K562 (cell line): ENCODE measurements at regions not wholly inside any gene's neighbourhood (a gene's known extent, or its start where the extent isn't known, plus 50 kb on each side); places are given as distances from the start of the nearest gene placed in this dataset.

Experiments
- ATAC-seq: fragments of 200-7000 bp; cut with Tn5 transposase; 3 replicates; pipeline ENCODE4 v1.9.1; 2020; ENCODE audit warnings: moderate library complexity
- BruUV-seq: library from RNA; stranded (reverse); fragments of 400-500 nt; replicated peaks from 2 replicates; lab custom pipeline; 2021; lab: Mats Ljungman, UMichigan
- CTCF ChIA-PET: fragments of 300-600 bp; formaldehyde crosslinking; extraction: SDS; loops from one replicate; lab custom pipeline; 2021; ENCODE audit warnings: low intra/inter-chr PET ratio; lab: Yijun Ruan, JAX
- POLR2A ChIA-PET: fragments of 300-600, 350-650 bp; sonication (Branson Sonifier 250); formaldehyde crosslinking; extraction: SDS; loops from one replicate; lab custom pipeline; 2021; ENCODE audit warnings: antibody characterized with exemption, inconsistent platforms; lab: Yijun Ruan, JAX
- DNase-seq, 4 experiments: peaks; one replicate each; pipeline versions ENCODE4 v3.0.0 to v3.0.0-alpha.2; 2011 to 2018; ENCODE audit warnings: low spot score in 3 of 4, mixed read lengths in 3 of 4; ENCODE audit errors: extremely low read depth in 1 of 4
- FAIRE-seq: peaks from 2 replicates; lab custom pipeline; 2011; peaks lifted over from hg19 to GRCh38; lab: Jason Lieb, UNC
- H2AFZ ChIP-seq: 2 replicates; pipeline ENCODE4 v1.6.0; 2011; ENCODE audit warnings: low read depth, low read length, control low read depth, inconsistent platforms
- H3K27ac ChIP-seq: fragments of 200-600 bp; 3 replicates; pipeline ENCODE4 v1.8.0; 2011; ENCODE audit warnings: low read depth, mild to moderate bottlenecking, control low read depth, inconsistent platforms, low read length, moderate library complexity, mixed read lengths; ENCODE audit errors: extremely low read depth
- H3K27me3 ChIP-seq, 2 experiments: fragments of 300-600 bp in 1 of 2; 2 replicates in 1 of 2; 3 replicates in 1 of 2; pipeline versions ENCODE4 v1.6.0 to v1.8.0; 2011; ENCODE audit warnings: inconsistent platforms in 2 of 2, low read length in 2 of 2, mild to moderate bottlenecking in 1 of 2, mixed read lengths in 1 of 2, moderate library complexity in 1 of 2; ENCODE audit not compliant: control insufficient read depth in 2 of 2, insufficient read depth in 2 of 2
- H3K36me3 ChIP-seq: fragments of 300-600 bp; 3 replicates; pipeline ENCODE4 v1.8.0; 2011; ENCODE audit warnings: mild to moderate bottlenecking, low read length, inconsistent platforms; ENCODE audit not compliant: control insufficient read depth, insufficient read depth
- H3K4me1 ChIP-seq, 2 experiments: fragments of 200-600 bp in 1 of 2; replicated peaks in 1 of 2; 2 replicates in 1 of 2; 3 replicates in 1 of 2; pipeline versions ENCODE4 v1.5.1 to v1.8.0; 2011; ENCODE audit warnings: inconsistent platforms in 2 of 2, low read length in 2 of 2, mild to moderate bottlenecking in 1 of 2, mixed read lengths in 1 of 2, moderate library complexity in 1 of 2; ENCODE audit not compliant: control insufficient read depth in 2 of 2, insufficient read depth in 2 of 2
- H3K4me2 ChIP-seq: 2 replicates; pipeline ENCODE4 v1.6.1; 2011; ENCODE audit warnings: low read length, control low read depth, inconsistent platforms, mixed read lengths; ENCODE audit not compliant: insufficient read depth
- H3K4me3 ChIP-seq: fragments of 200-600 bp; sonication (generic), shearing (Covaris generic); 2 replicates; pipeline ENCODE4 v1.5.1; 2016; ENCODE audit warnings: control low read depth, inconsistent platforms
- H3K79me2 ChIP-seq: fragments of 200-600 bp; 3 replicates; pipeline ENCODE4 v1.8.0; 2011; ENCODE audit warnings: low read length, inconsistent platforms; ENCODE audit not compliant: control insufficient read depth, insufficient read depth
- H3K9ac ChIP-seq, 2 experiments: 2 replicates each; pipeline versions ENCODE4 v1.6.0 to v1.6.1; 2011; ENCODE audit warnings: low read depth in 2 of 2, low read length in 2 of 2, control low read depth in 1 of 2, inconsistent platforms in 1 of 2, mild to moderate bottlenecking in 1 of 2, mixed read lengths in 1 of 2; ENCODE audit not compliant: insufficient read depth in 1 of 2
- H3K9me1 ChIP-seq: one replicate; pipeline ENCODE4 v1.6.0; 2011; ENCODE audit warnings: inconsistent platforms, mild to moderate bottlenecking, low read length, moderate library complexity; ENCODE audit not compliant: control insufficient read depth, insufficient read depth
- H3K9me3 ChIP-seq: replicated peaks from 2 replicates; pipeline ENCODE4 v1.5.1; 2011; ENCODE audit warnings: low read depth, low read length, inconsistent platforms; ENCODE audit not compliant: control insufficient read depth, insufficient read depth
- H4K20me1 ChIP-seq: replicated peaks from 2 replicates; pipeline ENCODE4 v1.6.1; 2011; ENCODE audit warnings: low read length, inconsistent platforms, mixed read lengths; ENCODE audit not compliant: control insufficient read depth, insufficient read depth
- ATF7 ChIP-seq: fragments of 450-650 bp; IDR thresholded peaks from 2 replicates; pipeline ENCODE4 v1.7.1; 2014; ENCODE audit warnings: mild to moderate bottlenecking, moderate library complexity
- BACH1 ChIP-seq: fragments of 200-800 bp; sonication (Bioruptor generic); IDR thresholded peaks from 2 replicates; pipeline ENCODE4 v1.6.1; 2016; ENCODE audit warnings: missing genetic modification characterization, missing compliant biosample characterization
- BCL6 ChIP-seq: fragments of 250-450 bp; sonication (Bioruptor Pico); IDR thresholded peaks from 2 replicates; pipeline ENCODE4 v1.4.0; 2020
- CBX5 ChIP-seq: IDR thresholded peaks from 2 replicates; pipeline ENCODE4 v1.6.1; 2014; ENCODE audit warnings: low read depth, borderline replicate concordance
- KAT2B ChIP-seq: IDR thresholded peaks from one replicate; pipeline ENCODE4 v1.6.1; 2012; ENCODE audit warnings: low read depth, mild to moderate bottlenecking, control low read depth, inconsistent platforms, low read length, moderate library complexity
- TAF9B ChIP-seq: fragments of 450-650 bp; IDR thresholded peaks from 2 replicates; pipeline ENCODE4 v1.6.1; 2018; ENCODE audit warnings: mild to moderate bottlenecking; ENCODE audit not compliant: partially characterized antibody
- TCF3 ChIP-seq: sonication (generic); formaldehyde crosslinking; IDR thresholded peaks from 2 replicates; pipeline ENCODE4 v1.4.0; 2020; ENCODE audit warnings: mild to moderate bottlenecking, missing genetic modification reagents
- ZNF282 ChIP-seq: sonication (generic); formaldehyde crosslinking; IDR thresholded peaks from 2 replicates; pipeline ENCODE4 v1.8.1; 2023; ENCODE audit warnings: missing genetic modification reagents
- ZNF444 ChIP-seq: fragments of 250-450 bp; sonication (Bioruptor Pico); IDR thresholded peaks from 2 replicates; pipeline ENCODE4 v1.4.0; 2020; ENCODE audit warnings: mild to moderate bottlenecking, moderate library complexity
- ZNF57 ChIP-seq: fragments of 450-650 bp; formaldehyde crosslinking; IDR thresholded peaks from 2 replicates; pipeline ENCODE4 v1.4.0; 2020; ENCODE audit warnings: mild to moderate bottlenecking, moderate library complexity
- ZNF644 ChIP-seq: fragments of 200-800 bp; sonication (Bioruptor generic); IDR thresholded peaks from 2 replicates; pipeline ENCODE4 v1.6.1; 2016; ENCODE audit warnings: low read depth, missing genetic modification characterization, missing compliant biosample characterization
- ZSCAN32 ChIP-seq: fragments of 450-650 bp; formaldehyde crosslinking; IDR thresholded peaks from 2 replicates; pipeline ENCODE4 v1.4.0; 2020; ENCODE audit warnings: mild to moderate bottlenecking, moderate library complexity
- WGBS: fragments of 100-300 bp; shearing (Covaris generic); methylation state at CpG from one replicate; pipeline ENCODE4 v1.1.6; 2016; ENCODE audit warnings: low coverage, mixed read lengths; ENCODE audit not compliant: insufficient coverage; ENCODE audit errors: missing lambda C conversion rate; 5-methylcytosine and 5-hydroxymethylcytosine counted together
- in situ Hi-C: fragments of 300-500 bp; cut with MboI; formaldehyde crosslinking; loops from 4 replicates; pipeline ENCODE4 v1.15.0; 2018; ENCODE audit warnings: inconsistent platforms, mixed read lengths
- intact Hi-C: fragments of 100-400 bp; cut with micrococcal nuclease; formaldehyde crosslinking; loops from 2 replicates; pipeline ENCODE4 v1.14.2; 2022
- TF ChIP-seq, protein P1 (sequence below): fragments of 450-650 bp; formaldehyde crosslinking; IDR thresholded peaks from 2 replicates; pipeline ENCODE4 v1.4.0; 2020; ENCODE audit warnings: mild to moderate bottlenecking, mixed read lengths
- TF ChIP-seq, protein P2 (sequence below): fragments of 250-450 bp; sonication (Bioruptor Pico); IDR thresholded peaks from 2 replicates; pipeline ENCODE4 v1.5.0; 2020; ENCODE audit warnings: mild to moderate bottlenecking

DNA sequence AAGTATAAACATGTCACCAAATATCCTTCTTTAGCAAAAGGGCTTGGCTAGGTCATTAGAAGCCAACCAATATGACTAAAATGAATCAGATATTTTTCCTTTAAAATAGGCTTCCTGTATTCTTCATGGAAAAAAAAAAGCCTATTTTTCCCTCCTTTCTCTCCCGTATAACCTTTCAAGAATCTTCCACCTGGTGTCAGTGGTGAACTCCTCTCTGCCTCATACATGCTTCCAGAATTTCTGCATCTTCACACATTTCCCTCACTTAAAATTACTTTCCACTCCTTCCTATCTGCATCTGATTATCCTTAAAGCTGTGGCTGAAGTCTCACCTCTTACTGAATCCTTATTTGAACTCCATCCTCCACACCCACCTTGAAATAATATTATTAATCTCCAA is 116.9 kb upstream of the FANCL start:
- ATAC-seq = no peak
- no peaks in the 10 kb centered on the region for H4K20me1 ChIP-seq
- in situ Hi-C loops = no loop called here
- no peak overlapping the region for H2AFZ ChIP-seq
- no peaks in the 10 kb centered on the region for H3K36me3 ChIP-seq
- no peak overlapping the region for H3K9ac ChIP-seq
- no TSS peak for BruUV-seq
- H3K4me3 ChIP-seq = no peak overlapping the region
- no peak for TF ChIP-seq ZNF644 (tag)
- TF ChIP-seq ZNF444 = no peak
- no peak for TF ChIP-seq TCF3
- no peak for TF ChIP-seq TAF9B
- TF ChIP-seq ATF7 = no peak
- no peak for TF ChIP-seq CBX5
- TF ChIP-seq, protein P1, sequence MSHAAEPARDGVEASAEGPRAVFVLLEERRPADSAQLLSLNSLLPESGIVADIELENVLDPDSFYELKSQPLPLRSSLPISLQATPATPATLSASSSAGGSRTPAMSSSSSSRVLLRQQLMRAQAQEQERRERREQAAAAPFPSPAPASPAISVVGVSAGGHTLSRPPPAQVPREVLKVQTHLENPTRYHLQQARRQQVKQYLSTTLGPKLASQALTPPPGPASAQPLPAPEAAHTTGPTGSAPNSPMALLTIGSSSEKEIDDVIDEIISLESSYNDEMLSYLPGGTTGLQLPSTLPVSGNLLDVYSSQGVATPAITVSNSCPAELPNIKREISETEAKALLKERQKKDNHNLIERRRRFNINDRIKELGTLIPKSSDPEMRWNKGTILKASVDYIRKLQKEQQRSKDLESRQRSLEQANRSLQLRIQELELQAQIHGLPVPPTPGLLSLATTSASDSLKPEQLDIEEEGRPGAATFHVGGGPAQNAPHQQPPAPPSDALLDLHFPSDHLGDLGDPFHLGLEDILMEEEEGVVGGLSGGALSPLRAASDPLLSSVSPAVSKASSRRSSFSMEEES (CRISPR knock-in tag) = no peak
- TF ChIP-seq ZSCAN32 (CRISPR knock-in tag) = no peak
- TF ChIP-seq BACH1 = no peak
- TF ChIP-seq, protein P2, sequence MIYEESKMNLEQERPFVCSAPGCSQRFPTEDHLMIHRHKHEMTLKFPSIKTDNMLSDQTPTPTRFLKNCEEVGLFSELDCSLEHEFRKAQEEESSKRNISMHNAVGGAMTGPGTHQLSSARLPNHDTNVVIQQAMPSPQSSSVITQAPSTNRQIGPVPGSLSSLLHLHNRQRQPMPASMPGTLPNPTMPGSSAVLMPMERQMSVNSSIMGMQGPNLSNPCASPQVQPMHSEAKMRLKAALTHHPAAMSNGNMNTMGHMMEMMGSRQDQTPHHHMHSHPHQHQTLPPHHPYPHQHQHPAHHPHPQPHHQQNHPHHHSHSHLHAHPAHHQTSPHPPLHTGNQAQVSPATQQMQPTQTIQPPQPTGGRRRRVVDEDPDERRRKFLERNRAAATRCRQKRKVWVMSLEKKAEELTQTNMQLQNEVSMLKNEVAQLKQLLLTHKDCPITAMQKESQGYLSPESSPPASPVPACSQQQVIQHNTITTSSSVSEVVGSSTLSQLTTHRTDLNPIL (CRISPR knock-in tag) = no peak
- TF ChIP-seq KAT2B = no peak
- no peak for TF ChIP-seq BCL6 (CRISPR knock-in tag)
- TF ChIP-seq ZNF57 (CRISPR knock-in tag) = no peak
- TF ChIP-seq ZNF282 (CRISPR knock-in tag) = no peak
- TF ChIP-seq, all 486 proteins: peak for 0
- Histone ChIP-seq H3K9me3 (no peaks in the 10 kb centered on the region), H3K79me2 (no peaks in the 10 kb centered on the region), H3K27ac (no peak overlapping the region), H3K4me2 (no peak overlapping the region), H3K9me1 (no peaks in the 10 kb centered on the region), H3K4me1 (no peaks in the 10 kb centered on the region), H3K27me3 (no peaks in the 10 kb centered on the region)
- ChIA-PET CTCF (interaction anchor here (0.6 kb wide), 1 partner anchor 1080 kb away, joined by 3 read pairs; no protein-coding TSS in a partner anchor), POLR2A (no interaction called here)
- FAIRE-seq (no peak), DNase-seq (no peak)
- 18% methylated on average over 1 of the region's 1 CpG for WGBS
- intact Hi-C loops = no loop called here
